H9 (cell line): ENCODE measurements at regions not wholly inside any gene's neighbourhood (a gene's known extent, or its start where the extent isn't known, plus 50 kb on each side); places are given as distances from the start of the nearest gene placed in this dataset.

ENCODE experiments used
- DNase-seq: peaks from one replicate; pipeline ENCODE4 v3.0.0-alpha.2; 2017
- H2AFZ ChIP-seq: one replicate; pipeline ENCODE4 v1.6.1; 2013; ENCODE audit warnings: mild to moderate bottlenecking, low read length, control low read depth, moderate library complexity
- H2AK5ac ChIP-seq: 2 replicates; pipeline ENCODE4 v1.6.1; 2013; ENCODE audit warnings: low read length, control low read depth, mixed read lengths; ENCODE audit not compliant: insufficient read length
- H2BK120ac ChIP-seq: one replicate; pipeline ENCODE4 v1.6.1; 2013; ENCODE audit warnings: low read depth, mild to moderate bottlenecking, low read length, control low read depth, inconsistent platforms; ENCODE audit not compliant: poor library complexity, severe bottlenecking
- H2BK12ac ChIP-seq: 2 replicates; pipeline ENCODE4 v1.6.1; 2013; ENCODE audit warnings: low read length, control low read depth, mixed read lengths, low read depth; ENCODE audit not compliant: insufficient read length
- H2BK15ac ChIP-seq: 2 replicates; pipeline ENCODE4 v1.6.1; 2013; ENCODE audit warnings: low read depth, low read length, control low read depth
- H2BK20ac ChIP-seq: one replicate; pipeline ENCODE4 v1.6.1; 2013; ENCODE audit warnings: low read depth, mild to moderate bottlenecking, low read length, control low read depth, inconsistent platforms; ENCODE audit not compliant: poor library complexity, severe bottlenecking
- H2BK5ac ChIP-seq: 2 replicates; pipeline ENCODE4 v1.6.1; 2013; ENCODE audit warnings: low read length, control low read depth, mixed read lengths; ENCODE audit not compliant: insufficient read length
- H3K14ac ChIP-seq: 2 replicates; pipeline ENCODE4 v1.6.1; 2013; ENCODE audit warnings: low read length, control low read depth; ENCODE audit not compliant: insufficient read depth
- H3K18ac ChIP-seq: 2 replicates; pipeline ENCODE4 v1.6.1; 2013; ENCODE audit warnings: low read depth, mild to moderate bottlenecking, mixed read lengths, low read length, control low read depth; ENCODE audit not compliant: insufficient read length
- H3K23ac ChIP-seq: 2 replicates; pipeline ENCODE4 v1.6.1; 2013; ENCODE audit warnings: low read length, control low read depth, mixed read lengths, low read depth; ENCODE audit not compliant: insufficient read length
- H3K23me2 ChIP-seq: 2 replicates; pipeline ENCODE4 v1.6.1; 2013; ENCODE audit warnings: low read depth, mild to moderate bottlenecking, mixed read lengths, low read length, control low read depth; ENCODE audit not compliant: insufficient read length, poor library complexity, severe bottlenecking
- H3K27ac ChIP-seq: 2 replicates; pipeline ENCODE4 v1.5.1; 2013; ENCODE audit warnings: low read length, control low read depth, mixed read lengths, low read depth; ENCODE audit not compliant: insufficient read length
- H3K27me3 ChIP-seq: 2 replicates; pipeline ENCODE4 v1.6.1; 2013; ENCODE audit warnings: low read length, control low read depth, inconsistent platforms; ENCODE audit not compliant: insufficient read depth
- H3K4ac ChIP-seq: 2 replicates; pipeline ENCODE4 v1.6.1; 2013; ENCODE audit warnings: low read depth, mild to moderate bottlenecking, control low read depth, inconsistent platforms, low read length, moderate library complexity
- H3K4me1 ChIP-seq: 2 replicates; pipeline ENCODE4 v1.6.1; 2013; ENCODE audit warnings: low read length, control low read depth, inconsistent platforms; ENCODE audit not compliant: insufficient read depth
- H3K4me2 ChIP-seq: 2 replicates; pipeline ENCODE4 v1.6.1; 2013; ENCODE audit warnings: low read length, control low read depth, mixed read lengths; ENCODE audit not compliant: insufficient read length, insufficient read depth
- H3K56ac ChIP-seq: 2 replicates; pipeline ENCODE4 v1.6.1; 2013; ENCODE audit warnings: low read depth, mild to moderate bottlenecking, mixed read lengths, low read length, control low read depth; ENCODE audit not compliant: insufficient read length
- H3K79me1 ChIP-seq: 2 replicates; pipeline ENCODE4 v1.6.1; 2013; ENCODE audit warnings: low read depth, mild to moderate bottlenecking, moderate library complexity, low read length, control low read depth, inconsistent platforms; ENCODE audit not compliant: insufficient read depth, poor library complexity, severe bottlenecking
- H3K79me2 ChIP-seq: 2 replicates; pipeline ENCODE4 v1.6.1; 2013; ENCODE audit warnings: low read length, control low read depth, inconsistent platforms; ENCODE audit not compliant: insufficient read depth
- H3K9ac ChIP-seq: 2 replicates; pipeline ENCODE4 v1.6.1; 2013; ENCODE audit warnings: low read length, control low read depth, mixed read lengths; ENCODE audit not compliant: insufficient read length; ENCODE audit errors: extremely low read depth
- H3K9me3 ChIP-seq: one replicate; pipeline ENCODE4 v1.6.1; 2013; ENCODE audit warnings: low read depth, low read length, inconsistent platforms; ENCODE audit not compliant: control insufficient read depth
- H3T11ph ChIP-seq: one replicate; pipeline ENCODE4 v1.6.1; 2013; ENCODE audit warnings: mild to moderate bottlenecking, low read length, control low read depth, inconsistent platforms
- H4K20me1 ChIP-seq: one replicate; pipeline ENCODE4 v1.6.1; 2013; ENCODE audit not compliant: control insufficient read depth, insufficient read length, insufficient read depth
- H4K5ac ChIP-seq: 2 replicates; pipeline ENCODE4 v1.6.1; 2013; ENCODE audit warnings: low read depth, mild to moderate bottlenecking, mixed read lengths, low read length, control low read depth; ENCODE audit not compliant: insufficient read length
- H4K8ac ChIP-seq: replicated peaks from 2 replicates; pipeline ENCODE4 v1.6.1; 2013; ENCODE audit warnings: low read length, control low read depth, mixed read lengths, low read depth; ENCODE audit not compliant: insufficient read length
- H4K91ac ChIP-seq: 2 replicates; pipeline ENCODE4 v1.6.1; 2013; ENCODE audit warnings: low read depth, mild to moderate bottlenecking, moderate library complexity, mixed read lengths, low read length, control low read depth; ENCODE audit not compliant: insufficient read length
- H3K27ac Mint-ChIP-seq, 3 experiments: 2 replicates in 2 of 3; 3 replicates in 1 of 3; pipeline ENCODE4 v1.8.0; 2020 to 2021; ENCODE audit warnings: mixed read lengths in 3 of 3, mild to moderate bottlenecking in 1 of 3, moderate library complexity in 1 of 3
- H3K27me3 Mint-ChIP-seq: 2 replicates; pipeline ENCODE4 v1.8.0; 2021; ENCODE audit warnings: low read depth, mild to moderate bottlenecking, moderate library complexity, mixed read lengths
- H3K36me3 Mint-ChIP-seq, 3 experiments: 2 replicates in 2 of 3; 3 replicates in 1 of 3; pipeline ENCODE4 v1.8.0; 2020 to 2021; ENCODE audit warnings: low read depth in 3 of 3, mixed read lengths in 3 of 3; ENCODE audit not compliant: insufficient read depth in 1 of 3
- H3K4me1 Mint-ChIP-seq, 2 experiments: 2 replicates each; pipeline ENCODE4 v1.8.0; 2020; ENCODE audit warnings: mixed read lengths in 2 of 2
- H3K4me3 Mint-ChIP-seq, 2 experiments: 2 replicates in 1 of 2; 3 replicates in 1 of 2; pipeline ENCODE4 v1.8.0; 2020 to 2021; ENCODE audit warnings: mild to moderate bottlenecking in 2 of 2, mixed read lengths in 2 of 2, moderate library complexity in 1 of 2
- H3K9me3 Mint-ChIP-seq, 2 experiments: 2 replicates in 1 of 2; 3 replicates in 1 of 2; pipeline ENCODE4 v1.8.0; 2020; ENCODE audit warnings: mild to moderate bottlenecking in 2 of 2, mixed read lengths in 2 of 2, moderate library complexity in 1 of 2
- CTCF ChIP-seq: fragments of 200-600 bp; sonication (generic); conservative IDR thresholded peaks from 3 replicates; pipeline ENCODE4 v1.8.0; 2021; ENCODE audit warnings: antibody characterized with exemption, mild to moderate bottlenecking
- WGBS: extraction: QIAGEN DNeasy Blood & Tissue Kit; methylation state at CpG from one replicate; pipeline ENCODE4 v1.1.7; 2013; ENCODE audit warnings: missing lambda C conversion rate, low lambda C conversion rate, mixed read lengths; ENCODE audit not compliant: insufficient read length; ENCODE audit errors: extremely low coverage; 5-methylcytosine and 5-hydroxymethylcytosine counted together

GRCh38 chr12:119931402-119931801 is 54.3 kb upstream of the CIT start:
- Histone ChIP-seq H3K23me2 (no peaks in the 10 kb centered on the region), H4K8ac (no peak overlapping the region), H3K27me3 (no peaks in the 10 kb centered on the region), H3K23ac (no peak overlapping the region), H3K9ac (no peak overlapping the region), H2BK12ac (no peak overlapping the region), H2BK15ac (no peak overlapping the region), H3K4me1 (no peaks in the 10 kb centered on the region), H3K18ac (no peak overlapping the region), H3K4me2 (no peak overlapping the region), H3K56ac (no peak overlapping the region), H4K5ac (no peak overlapping the region), H3K27ac (no peak overlapping the region), H2AK5ac (no peak overlapping the region), H3K14ac (no peak overlapping the region), H2AFZ (no peak overlapping the region), H3K4ac (no peak overlapping the region), H3T11ph (no peak overlapping the region), H4K20me1 (no peaks in the 10 kb centered on the region), H3K9me3 (no peaks in the 10 kb centered on the region), H3K79me2 (no peaks in the 10 kb centered on the region), H2BK20ac (no peak overlapping the region), H4K91ac (no peak overlapping the region), H2BK120ac (no peak overlapping the region), H2BK5ac (no peak overlapping the region), H3K79me1 (no peaks in the 10 kb centered on the region)
- H3K9me3 Mint-ChIP-seq: no peaks in the 10 kb centered on the region
- H3K4me1 Mint-ChIP-seq: no peaks in the 10 kb centered on the region; a peak in 1 of 4 replicates
- H3K27ac Mint-ChIP-seq: no peak overlapping the region; a peak in 1 of 7 replicates
- H3K36me3 Mint-ChIP-seq: no peaks in the 10 kb centered on the region
- no peak overlapping the region for H3K4me3 Mint-ChIP-seq
- TF ChIP-seq CTCF: no peak
- DNase-seq: no peak
- H3K27me3 Mint-ChIP-seq: no peaks in the 10 kb centered on the region
- WGBS: no CpG with 5 or more reads among the region's 7 CpGs
